ENCODE measurements at regions not wholly inside any gene's neighbourhood (a gene's known extent, or its start where the extent isn't known, plus 50 kb on each side); places are given as distances from the start of the nearest gene placed in this dataset.
A peak's percentile ranks its signal among the peaks of the same experiment; 100 is the strongest.

DNA sequence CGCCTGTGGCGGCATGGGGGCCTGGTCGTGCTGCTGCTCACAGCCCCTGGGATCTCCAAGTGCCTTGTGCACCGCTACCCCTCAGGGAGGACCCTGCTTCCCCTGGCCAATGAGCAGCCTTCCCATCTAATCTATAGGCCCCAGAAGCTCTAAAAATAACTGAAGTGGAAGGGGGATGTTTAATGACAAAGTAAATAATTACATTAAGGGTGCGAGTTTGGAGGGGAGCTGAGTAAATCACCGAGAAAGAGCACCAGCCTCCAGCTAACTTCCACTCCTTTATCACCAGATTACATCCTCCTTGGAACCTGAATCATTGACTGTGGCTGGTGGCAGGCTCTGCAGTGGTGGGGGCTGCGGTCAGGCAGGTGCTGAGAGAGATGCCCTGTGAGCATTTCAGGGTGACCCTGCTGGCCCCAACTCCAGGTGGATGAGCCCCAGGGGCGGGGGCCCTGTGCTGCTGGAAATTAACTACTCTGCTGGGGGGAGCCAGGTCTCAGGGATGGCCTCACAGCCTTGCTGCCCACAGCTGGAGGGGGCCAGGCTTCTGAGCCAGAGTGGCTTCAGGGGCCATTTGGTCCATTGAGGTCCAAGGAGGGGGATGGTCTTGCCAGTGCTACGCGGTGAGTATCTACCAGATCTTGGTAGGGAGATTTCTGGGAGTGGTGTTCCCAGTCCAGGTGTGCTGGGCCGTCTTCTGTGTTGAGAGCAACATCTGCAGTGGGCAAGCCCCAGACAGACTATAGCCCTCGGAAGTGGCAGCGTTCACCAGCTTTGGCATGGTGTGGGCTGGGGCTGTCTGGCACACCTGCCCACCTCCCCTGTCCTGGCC is 74.2 kb downstream of the GLI2 start:
- DNase-seq: peak; percentile 81

- DNase-seq: no peak
These were observed 75.0 kb downstream of the GLI2 start for GRCh38 chr2:120810639-120811038.

- no peak for DNase-seq
These were observed 77.2 kb downstream of the GLI2 start for GRCh38 chr2:120812866-120813265.

DNA sequence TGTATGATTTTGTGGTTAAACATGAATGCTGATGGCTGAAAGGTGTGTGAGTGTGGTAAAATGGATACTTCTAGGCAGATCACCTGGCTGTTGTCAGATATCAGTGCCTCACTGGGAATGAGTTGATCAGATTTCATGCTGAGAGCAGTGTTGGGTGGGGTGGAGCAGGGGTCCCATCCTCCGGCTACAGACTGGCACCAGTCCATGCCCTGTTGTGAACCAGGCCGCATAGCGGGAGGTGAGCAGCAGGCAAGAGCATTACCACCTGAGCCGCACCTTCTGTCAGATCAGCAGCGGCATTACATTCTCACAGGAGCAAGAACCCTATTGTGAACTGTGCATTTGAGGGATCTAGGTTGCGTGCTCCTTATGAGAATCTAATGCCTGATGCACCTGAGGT is 78.7 kb downstream of the GLI2 start:
- no peak for DNase-seq

GRCh38 chr2:120815292-120815691 is 79.6 kb downstream of the GLI2 start:
- peak; percentile 69 for DNase-seq

DNA sequence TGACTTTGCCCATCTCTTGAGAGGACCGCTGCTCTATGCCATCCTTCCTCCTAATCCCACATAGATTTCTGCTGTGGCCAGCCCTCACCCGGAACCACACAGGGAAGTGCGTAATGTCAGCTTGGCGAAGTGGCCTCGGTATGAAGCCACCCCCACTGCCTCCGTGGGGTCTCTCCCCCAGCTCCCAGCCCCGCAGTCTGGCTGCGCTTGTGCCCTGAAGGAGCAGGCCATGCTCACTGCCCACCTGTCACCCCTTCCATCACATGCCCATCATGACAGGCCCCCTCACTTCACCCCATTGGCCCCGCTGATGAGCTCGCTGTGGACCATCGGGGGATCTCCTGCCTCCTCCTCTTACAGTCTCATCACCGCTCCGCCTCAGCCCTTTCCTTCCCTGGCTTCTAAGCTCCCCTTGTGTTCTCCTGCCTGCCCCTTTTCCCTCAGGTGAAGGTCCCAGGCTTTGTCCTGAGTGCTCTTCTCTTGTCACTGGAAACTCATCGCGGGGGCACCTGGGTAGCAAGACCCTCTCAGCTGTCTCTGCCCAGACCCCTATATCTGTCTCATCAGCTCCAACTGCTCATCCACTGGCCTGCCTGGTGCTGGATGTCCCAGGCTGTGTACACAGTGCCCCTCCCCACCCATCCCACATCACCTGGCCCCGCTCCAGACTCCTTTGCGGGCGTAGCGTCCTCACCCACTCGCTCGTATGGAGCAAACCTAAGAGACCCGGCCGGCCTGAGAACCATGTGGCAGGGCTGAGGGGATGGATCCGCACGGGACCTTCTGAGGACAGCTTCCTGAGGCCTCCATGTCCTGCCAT is 81.7 kb downstream of the GLI2 start:
- no peak for DNase-seq

DNA sequence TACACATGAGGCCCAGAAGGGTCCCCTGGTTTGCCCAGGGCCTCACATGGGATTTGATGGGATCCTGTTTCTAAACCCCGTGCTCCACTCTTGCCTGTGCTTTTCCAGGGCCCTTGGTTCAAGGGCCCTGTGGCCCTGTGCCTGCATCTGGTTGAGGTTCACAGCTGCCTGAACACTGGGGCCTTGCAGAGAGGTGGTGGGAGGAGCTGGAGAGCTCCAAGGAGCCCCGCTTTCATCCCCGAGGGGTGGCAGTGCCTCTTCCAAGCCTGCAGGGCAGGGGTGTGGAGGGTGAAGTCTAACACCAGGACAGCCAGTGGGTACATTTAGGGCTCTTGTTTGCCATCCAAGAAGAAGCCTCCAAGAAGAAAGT is 82.3 kb downstream of the GLI2 start:
- no peak for DNase-seq

DNA sequence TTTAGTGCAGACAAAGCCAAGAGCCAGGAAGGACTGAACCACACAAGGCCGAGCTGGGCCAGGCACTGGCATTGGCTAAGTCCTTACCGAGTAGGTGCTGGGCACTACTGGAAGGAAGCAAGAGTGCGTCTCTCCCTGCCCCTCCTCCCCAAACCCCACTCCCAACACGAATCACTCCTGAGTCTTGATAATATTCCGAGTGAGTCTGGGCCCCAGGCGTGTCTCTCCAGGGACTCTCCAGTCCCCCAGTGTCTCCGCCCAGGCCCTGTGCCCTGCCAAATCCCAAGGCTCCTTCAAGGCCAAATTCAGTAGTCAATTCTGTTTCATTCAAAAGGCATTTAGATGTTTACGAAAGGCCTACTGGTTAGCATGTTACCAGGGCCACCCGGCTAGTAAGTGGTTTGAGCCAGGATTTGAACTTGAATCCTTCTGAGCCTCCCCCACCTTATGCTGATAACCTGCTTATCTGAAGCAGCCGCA is 82.8 kb downstream of the GLI2 start:
- no peak for DNase-seq

DNA sequence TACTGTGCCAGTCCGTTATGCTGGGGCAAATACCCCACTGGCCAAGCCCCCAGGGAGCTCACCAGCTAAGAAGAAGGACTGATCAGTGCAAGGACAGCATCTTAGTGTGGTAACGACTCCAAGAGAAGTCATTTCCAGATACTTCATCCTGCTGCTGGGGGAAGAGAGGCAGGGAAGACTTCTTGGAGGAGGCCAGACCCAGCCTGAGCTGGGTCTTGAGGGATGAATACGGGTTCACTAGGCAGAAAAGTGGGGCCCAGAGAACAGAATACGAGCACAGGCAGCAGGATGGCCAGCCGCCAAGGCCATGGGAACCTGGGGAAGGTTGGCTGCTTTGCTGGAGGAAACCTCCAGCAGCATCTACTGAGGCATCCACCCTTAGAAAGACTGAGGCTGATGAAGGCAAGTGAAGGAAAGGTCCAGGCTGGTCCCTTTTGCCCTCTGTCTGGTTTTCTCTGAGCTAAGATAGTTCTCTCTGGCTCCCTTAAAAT is 84.1 kb downstream of the GLI2 start:
- peak; percentile 43 for DNase-seq

DNA sequence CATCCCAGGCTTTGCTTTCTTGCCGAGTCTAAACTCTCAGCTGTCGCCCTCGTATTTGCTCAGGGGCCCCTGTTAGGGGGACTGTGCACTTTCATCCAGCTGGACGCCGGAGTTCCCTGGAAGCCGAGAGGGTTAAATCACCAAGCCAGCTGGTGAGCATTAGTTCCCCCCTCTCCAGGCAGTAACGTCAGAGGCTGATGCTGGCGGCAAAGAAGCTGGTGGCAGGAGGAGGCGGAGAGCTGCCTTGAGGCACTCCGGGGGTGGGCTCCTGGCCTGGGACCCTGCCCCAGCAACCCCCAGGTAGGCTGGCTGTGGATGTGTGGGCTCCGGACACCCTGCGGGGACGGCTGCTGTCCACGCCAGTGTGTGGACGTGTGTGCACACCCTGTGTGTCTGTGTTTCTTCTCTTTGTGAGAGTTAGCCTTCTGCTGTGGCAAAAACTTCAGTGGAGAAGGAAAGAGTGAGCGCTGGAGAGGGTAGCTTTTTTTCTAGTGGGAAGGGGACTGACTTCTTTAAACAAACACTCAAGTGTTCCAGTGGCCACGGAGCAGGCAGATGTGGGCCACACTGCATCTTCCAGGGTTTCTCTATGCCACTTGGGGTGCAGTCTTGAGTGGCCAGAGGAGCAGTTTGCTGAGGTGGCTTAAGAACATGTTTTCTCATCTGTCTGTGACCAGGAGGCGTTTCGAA is 84.7 kb downstream of the GLI2 start:
- DNase-seq: peak; percentile 34

DNA sequence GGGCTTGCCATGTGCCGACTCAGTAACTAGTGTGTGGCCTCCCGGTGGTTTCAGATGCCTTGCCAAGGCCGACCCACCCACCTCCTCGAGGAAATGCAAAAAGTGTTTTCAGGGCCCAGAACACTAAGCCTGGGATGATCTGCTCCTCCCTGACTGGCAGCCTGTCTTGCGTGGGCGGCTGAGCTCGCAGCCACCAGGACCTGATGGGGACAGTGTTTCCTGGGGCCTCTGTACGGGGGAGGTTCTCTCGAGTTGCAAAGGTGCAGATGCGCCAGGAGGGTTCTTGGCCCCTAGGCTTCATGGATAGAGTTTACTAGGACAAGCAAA is 85.2 kb downstream of the GLI2 start:
- peak; percentile 88 for DNase-seq

- no peak for DNase-seq
These were observed 85.9 kb downstream of the GLI2 start for GRCh38 chr2:120821446-120822160.

- DNase-seq: no peak
These were observed 87.3 kb downstream of the GLI2 start for GRCh38 chr2:120822933-120823332.

DNA sequence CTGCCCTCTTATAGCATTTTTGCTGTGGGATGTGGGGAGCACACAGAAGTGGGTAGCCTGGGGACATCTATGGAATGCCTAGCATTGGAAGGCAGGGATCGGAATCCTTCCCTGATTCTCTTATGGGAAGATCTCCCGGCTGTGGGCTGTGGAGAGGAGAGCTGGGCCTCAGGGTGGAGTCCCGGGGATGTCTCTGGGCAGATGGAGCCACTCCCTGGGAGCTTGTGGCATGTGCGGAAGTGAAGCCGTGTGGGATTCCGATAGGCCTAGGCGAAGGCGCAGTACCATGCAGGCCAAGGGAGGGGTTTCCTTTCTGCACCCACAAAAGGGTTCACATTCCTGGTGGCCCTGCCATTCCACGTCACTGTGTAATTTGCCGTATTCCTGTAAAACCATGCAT is 87.9 kb downstream of the GLI2 start:
- no peak for DNase-seq

GRCh38 chr2:120824246-120824645 is 88.6 kb downstream of the GLI2 start:
- no peak for DNase-seq

- DNase-seq: peak; percentile 83
These were observed 89.9 kb downstream of the GLI2 start for GRCh38 chr2:120825370-120826259.

GRCh38 chr2:120826260-120826648 is 90.6 kb downstream of the GLI2 start:
- no peak for DNase-seq

DNA sequence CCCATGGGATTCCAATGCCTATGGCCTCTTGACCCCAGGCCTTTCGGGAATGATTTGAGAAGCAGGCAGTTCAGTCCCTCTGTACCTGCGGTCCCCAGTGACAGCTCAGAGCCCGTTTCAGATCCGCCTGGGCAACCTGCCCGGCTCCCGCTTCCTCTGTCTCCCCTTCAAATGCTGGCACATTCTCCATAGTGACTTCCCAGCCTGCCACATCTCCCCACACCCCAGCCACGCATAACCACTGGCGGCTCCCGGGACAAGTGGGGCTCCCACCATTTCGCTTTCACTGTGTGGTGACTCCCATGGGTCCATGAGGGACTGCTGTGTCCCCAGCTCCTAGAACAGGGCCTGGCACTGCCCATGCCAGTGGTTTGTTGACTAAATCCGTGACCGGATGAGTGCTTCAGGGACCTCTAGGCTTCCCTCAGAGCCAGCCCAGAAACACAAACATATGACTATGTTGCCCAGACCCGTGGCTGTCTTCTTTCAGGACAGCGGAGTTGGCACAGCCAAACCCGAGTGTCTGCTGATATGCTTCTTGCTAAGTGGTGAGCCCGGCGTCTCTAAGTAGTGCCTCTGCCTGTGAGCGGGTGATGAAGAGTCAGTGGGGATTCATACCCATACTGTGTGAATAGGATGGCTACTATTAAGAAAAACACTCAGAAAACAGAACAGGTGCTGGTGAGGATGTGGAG is 91.2 kb downstream of the GLI2 start:
- DNase-seq: no peak

- no peak for DNase-seq
These were observed 92.4 kb downstream of the GLI2 start for GRCh38 chr2:120828066-120828465.

- no peak for DNase-seq
These were observed 93.4 kb downstream of the GLI2 start for GRCh38 chr2:120828829-120829632.

All from RPMI8226 (cell line).